ENCODE measurements at regions not wholly inside any gene's neighbourhood (a gene's known extent, or its start where the extent isn't known, plus 50 kb on each side); places are given as distances from the start of the nearest gene placed in this dataset.

- TF ChIP-seq CTCF (IDR thresholded peaks at IDR 0.05) (no peak), POLR2A (IDR thresholded peaks at IDR 0.05) (no peak)
Measured at GRCh38 chr3:110126065-110126464, 788.7 kb upstream of the DPPA4 start.
